ENCODE measurements at regions not wholly inside any gene's neighbourhood (a gene's known extent, or its start where the extent isn't known, plus 50 kb on each side); places are given as distances from the start of the nearest gene placed in this dataset.
"Not testable (repeated sequence)": the region's sequence is repeated elsewhere in the genome, so short reads cannot be mapped to it uniquely, and the experiment has no call there.

GRCh38 chr2:76044701-76045100 is 334.0 kb upstream of the GCFC2 start:
- no peaks in the 10 kb centered on the region for H3K36me3 Mint-ChIP-seq (ENCODE audit: low read depth)
- no peaks in the 10 kb centered on the region for H3K27me3 Mint-ChIP-seq (ENCODE audit: low read depth)
- H3K4me3 Mint-ChIP-seq (ENCODE audit: low read depth): no peak overlapping the region
- intact Hi-C loops (cut with micrococcal nuclease): no loop called here
- DNase-seq (ENCODE audit: low spot score): no peak
- H3K27ac Mint-ChIP-seq: no peak overlapping the region
- H3K4me1 Mint-ChIP-seq (ENCODE audit: low read depth): no peaks in the 10 kb centered on the region
- peaks cover 21% of the 10 kb centered on the region for H3K9me3 Mint-ChIP-seq

- no peaks in the 10 kb centered on the region for H3K27me3 Mint-ChIP-seq (ENCODE audit: low read depth)
- no peak for DNase-seq (ENCODE audit: low spot score)
- intact Hi-C loops (cut with micrococcal nuclease): no loop called here
- no peaks in the 10 kb centered on the region for H3K4me1 Mint-ChIP-seq (ENCODE audit: low read depth)
- H3K27ac Mint-ChIP-seq: no peak overlapping the region
- no peak overlapping the region for H3K4me3 Mint-ChIP-seq (ENCODE audit: low read depth)
- no peaks in the 10 kb centered on the region for H3K36me3 Mint-ChIP-seq (ENCODE audit: low read depth)
- peaks cover 7% of the 10 kb centered on the region for H3K9me3 Mint-ChIP-seq
Observed at GRCh38 chr2:76039505-76039904, 328.8 kb upstream of the GCFC2 start.

DNA sequence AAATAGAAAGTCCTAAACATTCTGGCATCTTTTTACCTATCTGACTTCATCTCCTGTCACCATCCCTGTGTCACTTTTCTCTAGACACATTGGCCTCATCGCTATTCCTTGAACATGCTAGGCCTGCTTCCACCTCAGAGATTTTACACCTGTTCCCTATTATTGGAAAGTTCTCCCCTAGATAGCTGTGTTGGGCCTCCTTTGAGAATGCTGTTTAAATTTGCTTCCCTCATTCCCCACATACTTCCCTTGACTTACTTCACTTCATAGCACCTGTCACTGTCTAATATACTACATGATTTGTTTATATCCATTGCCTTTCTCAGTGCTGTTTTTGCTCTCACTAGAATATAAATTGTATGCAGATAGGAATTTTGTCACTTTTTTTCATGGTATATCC is 317.0 kb upstream of the GCFC2 start:
- Mint-ChIP-seq H3K36me3 (ENCODE audit: low read depth) (no peaks in the 10 kb centered on the region), H3K27me3 (ENCODE audit: low read depth) (no peaks in the 10 kb centered on the region), H3K4me3 (ENCODE audit: low read depth) (no peak overlapping the region), H3K9me3 (peaks cover 44% of the 10 kb centered on the region), H3K4me1 (ENCODE audit: low read depth) (no peaks in the 10 kb centered on the region), H3K27ac (no peak overlapping the region)
- DNase-seq (ENCODE audit: low spot score): no peak
- intact Hi-C loops (cut with micrococcal nuclease): no loop called here

DNA sequence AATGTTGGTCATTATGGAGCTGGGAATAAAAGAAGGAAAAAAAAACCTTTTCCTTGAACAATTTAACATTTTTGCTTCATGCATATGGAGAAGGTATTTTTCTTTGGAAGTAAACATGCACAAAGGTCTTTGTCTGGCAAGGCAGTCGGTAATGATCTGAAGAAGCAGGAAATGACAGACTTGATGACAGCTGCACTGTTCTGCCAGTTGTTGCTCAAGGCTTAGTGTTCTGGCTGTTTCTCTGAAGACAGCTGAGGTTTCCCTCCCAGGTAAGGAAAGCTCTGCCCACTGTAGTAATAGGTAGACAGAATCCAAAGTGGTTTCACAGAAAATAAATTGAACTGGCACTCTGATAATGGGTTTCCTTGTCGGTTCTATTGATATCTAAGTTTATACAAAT is 308.4 kb upstream of the GCFC2 start:
- DNase-seq (ENCODE audit: low spot score): no peak
- no peaks in the 10 kb centered on the region for H3K4me1 Mint-ChIP-seq (ENCODE audit: low read depth)
- no peaks in the 10 kb centered on the region for H3K27me3 Mint-ChIP-seq (ENCODE audit: low read depth)
- no peaks in the 10 kb centered on the region for H3K36me3 Mint-ChIP-seq (ENCODE audit: low read depth)
- no peak overlapping the region for H3K4me3 Mint-ChIP-seq (ENCODE audit: low read depth)
- peaks cover 10% of the 10 kb centered on the region for H3K9me3 Mint-ChIP-seq
- no peak overlapping the region for H3K27ac Mint-ChIP-seq
- intact Hi-C loops (cut with micrococcal nuclease): no loop called here

DNA sequence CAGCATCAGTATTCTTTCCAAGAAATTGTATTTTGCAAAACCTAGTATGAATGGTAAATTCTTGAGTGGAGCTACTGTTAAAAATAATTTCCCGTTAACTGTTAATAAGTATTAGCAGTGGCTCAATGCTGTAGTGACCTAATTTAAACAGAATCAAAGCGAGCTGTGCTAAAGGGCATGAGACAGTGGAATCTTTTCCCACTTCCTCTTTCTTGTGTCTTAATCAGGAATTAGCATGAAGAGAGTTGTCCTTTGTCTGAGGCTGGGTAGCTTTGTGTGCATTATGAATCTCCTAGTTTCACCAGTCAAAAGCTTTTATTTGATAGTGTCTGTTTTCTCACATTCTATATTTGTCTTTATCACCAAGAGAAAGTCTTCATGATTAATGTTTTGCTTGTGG is 298.8 kb upstream of the GCFC2 start:
- H3K9me3 Mint-ChIP-seq: peaks cover 16% of the 10 kb centered on the region
- no peaks in the 10 kb centered on the region for H3K27me3 Mint-ChIP-seq (ENCODE audit: low read depth)
- no peak overlapping the region for H3K4me3 Mint-ChIP-seq (ENCODE audit: low read depth)
- H3K27ac Mint-ChIP-seq: no peak overlapping the region
- no peak for DNase-seq (ENCODE audit: low spot score)
- no peaks in the 10 kb centered on the region for H3K4me1 Mint-ChIP-seq (ENCODE audit: low read depth)
- intact Hi-C loops (cut with micrococcal nuclease): no loop called here
- H3K36me3 Mint-ChIP-seq (ENCODE audit: low read depth): no peaks in the 10 kb centered on the region

- Mint-ChIP-seq H3K36me3 (ENCODE audit: low read depth) (no peaks in the 10 kb centered on the region), H3K9me3 (peaks cover 16% of the 10 kb centered on the region), H3K4me1 (ENCODE audit: low read depth) (no peaks in the 10 kb centered on the region), H3K27me3 (ENCODE audit: low read depth) (no peaks in the 10 kb centered on the region), H3K27ac (no peak overlapping the region), H3K4me3 (ENCODE audit: low read depth) (no peak overlapping the region)
- intact Hi-C loops (cut with micrococcal nuclease): no loop called here
- no peak for DNase-seq (ENCODE audit: low spot score)
Observed at GRCh38 chr2:76008001-76008702, 297.4 kb upstream of the GCFC2 start.

- Mint-ChIP-seq H3K36me3 (ENCODE audit: low read depth) (no peaks in the 10 kb centered on the region), H3K4me1 (ENCODE audit: low read depth) (no peaks in the 10 kb centered on the region), H3K27ac (no peak overlapping the region), H3K4me3 (ENCODE audit: low read depth) (no peak overlapping the region), H3K9me3 (peaks cover 33% of the 10 kb centered on the region), H3K27me3 (ENCODE audit: low read depth) (no peaks in the 10 kb centered on the region)
- DNase-seq (ENCODE audit: low spot score): no peak
- intact Hi-C loops (cut with micrococcal nuclease): no loop called here
Observed at GRCh38 chr2:76000425-76000824, 289.7 kb upstream of the GCFC2 start.

- DNase-seq (ENCODE audit: low spot score): no peak
- Mint-ChIP-seq H3K9me3 (peaks cover 41% of the 10 kb centered on the region), H3K27ac (no peak overlapping the region), H3K4me1 (ENCODE audit: low read depth) (no peaks in the 10 kb centered on the region), H3K27me3 (ENCODE audit: low read depth) (no peaks in the 10 kb centered on the region), H3K36me3 (ENCODE audit: low read depth) (no peaks in the 10 kb centered on the region), H3K4me3 (ENCODE audit: low read depth) (no peak overlapping the region)
- intact Hi-C loops (cut with micrococcal nuclease): no loop called here
Observed at GRCh38 chr2:75998451-75998850, 287.7 kb upstream of the GCFC2 start.

DNA sequence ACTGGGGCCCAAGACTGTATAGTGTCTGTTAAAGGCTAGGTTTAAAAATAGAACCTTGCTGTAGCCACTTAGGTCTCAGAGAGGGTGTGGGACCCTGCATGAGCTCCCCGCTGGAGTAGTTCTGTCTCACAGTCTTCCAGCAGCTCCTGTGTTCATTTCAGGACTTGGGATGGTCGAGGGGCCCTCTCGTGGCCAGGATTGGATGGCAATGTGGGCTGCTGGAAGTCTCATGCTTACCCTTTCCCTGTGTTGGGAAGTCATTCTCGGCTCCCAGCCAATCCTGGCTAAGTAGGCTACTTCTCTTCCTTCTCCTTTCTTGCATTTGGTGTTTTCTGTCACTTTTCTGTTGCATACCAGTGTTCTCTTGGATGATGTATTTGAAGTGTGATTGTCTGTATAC is 284.0 kb upstream of the GCFC2 start:
- intact Hi-C loops (cut with micrococcal nuclease): no loop called here
- no peak overlapping the region for H3K4me3 Mint-ChIP-seq (ENCODE audit: low read depth)
- no peaks in the 10 kb centered on the region for H3K4me1 Mint-ChIP-seq (ENCODE audit: low read depth)
- H3K36me3 Mint-ChIP-seq (ENCODE audit: low read depth): no peaks in the 10 kb centered on the region
- H3K27me3 Mint-ChIP-seq (ENCODE audit: low read depth): no peaks in the 10 kb centered on the region
- peaks cover 44% of the 10 kb centered on the region for H3K9me3 Mint-ChIP-seq
- no peak for DNase-seq (ENCODE audit: low spot score)
- H3K27ac Mint-ChIP-seq: no peak overlapping the region

GRCh38 chr2:75988622-75989021 is 277.9 kb upstream of the GCFC2 start:
- peaks cover 33% of the 10 kb centered on the region for H3K9me3 Mint-ChIP-seq
- H3K4me3 Mint-ChIP-seq (ENCODE audit: low read depth); H3K27me3 Mint-ChIP-seq (ENCODE audit: low read depth); H3K36me3 Mint-ChIP-seq (ENCODE audit: low read depth); DNase-seq (ENCODE audit: low spot score); H3K27ac Mint-ChIP-seq; intact Hi-C loops (cut with micrococcal nuclease); H3K4me1 Mint-ChIP-seq (ENCODE audit: low read depth): not testable (repeated sequence)

GRCh38 chr2:75986617-75987016 is 275.9 kb upstream of the GCFC2 start:
- H3K36me3 Mint-ChIP-seq (ENCODE audit: low read depth): no peaks in the 10 kb centered on the region
- H3K4me3 Mint-ChIP-seq (ENCODE audit: low read depth): no peak overlapping the region
- DNase-seq (ENCODE audit: low spot score): no peak
- no peak overlapping the region for H3K27ac Mint-ChIP-seq
- H3K4me1 Mint-ChIP-seq (ENCODE audit: low read depth): no peaks in the 10 kb centered on the region
- peaks cover 17% of the 10 kb centered on the region for H3K9me3 Mint-ChIP-seq
- intact Hi-C loops (cut with micrococcal nuclease): no loop called here
- no peaks in the 10 kb centered on the region for H3K27me3 Mint-ChIP-seq (ENCODE audit: low read depth)

GRCh38 chr2:75982719-75983118 is 272.0 kb upstream of the GCFC2 start:
- intact Hi-C loops (cut with micrococcal nuclease): no loop called here
- H3K27me3 Mint-ChIP-seq (ENCODE audit: low read depth): no peaks in the 10 kb centered on the region
- no peak for DNase-seq (ENCODE audit: low spot score)
- no peaks in the 10 kb centered on the region for H3K4me1 Mint-ChIP-seq (ENCODE audit: low read depth)
- peaks cover 16% of the 10 kb centered on the region for H3K9me3 Mint-ChIP-seq
- no peak overlapping the region for H3K4me3 Mint-ChIP-seq (ENCODE audit: low read depth)
- H3K36me3 Mint-ChIP-seq (ENCODE audit: low read depth): no peaks in the 10 kb centered on the region
- H3K27ac Mint-ChIP-seq: no peak overlapping the region

DNA sequence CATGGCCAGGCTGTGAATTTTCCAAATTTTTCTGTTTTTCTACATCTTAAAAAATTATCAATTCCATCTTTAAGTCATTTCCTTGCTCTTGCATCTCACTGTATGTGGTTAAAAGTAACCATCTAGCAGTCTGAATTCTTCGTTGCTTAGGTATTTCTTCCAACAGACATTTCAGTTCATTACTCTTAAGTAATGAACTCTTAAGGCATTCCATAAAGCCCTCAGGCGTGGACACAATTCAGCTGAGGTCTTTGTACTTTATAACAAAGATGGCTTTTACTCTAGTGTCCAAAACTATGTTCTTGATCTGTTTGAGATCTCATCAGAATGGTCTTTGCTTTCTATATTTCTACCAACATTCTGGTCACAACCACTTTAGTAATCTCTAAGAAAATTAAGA is 253.9 kb upstream of the GCFC2 start:
- H3K27me3 Mint-ChIP-seq (ENCODE audit: low read depth): no peaks in the 10 kb centered on the region

GRCh38 chr2:75960472-75961009 is 249.8 kb upstream of the GCFC2 start:
- no peaks in the 10 kb centered on the region for H3K9me3 Mint-ChIP-seq
- H3K27me3 Mint-ChIP-seq (ENCODE audit: low read depth): no peaks in the 10 kb centered on the region
- no peaks in the 10 kb centered on the region for H3K36me3 Mint-ChIP-seq (ENCODE audit: low read depth)
- H3K4me1 Mint-ChIP-seq (ENCODE audit: low read depth): no peaks in the 10 kb centered on the region
- intact Hi-C loops (cut with micrococcal nuclease): no loop called here
- H3K4me3 Mint-ChIP-seq (ENCODE audit: low read depth): no peak overlapping the region
- no peak for DNase-seq (ENCODE audit: low spot score)
- no peak overlapping the region for H3K27ac Mint-ChIP-seq

More for the DNA sequence above, 253.9 kb upstream of the GCFC2 start:
- DNase-seq (ENCODE audit: low spot score): no peak
- no peak overlapping the region for H3K27ac Mint-ChIP-seq
- peaks cover 5% of the 10 kb centered on the region for H3K9me3 Mint-ChIP-seq
- H3K4me3 Mint-ChIP-seq (ENCODE audit: low read depth): no peak overlapping the region
- no peaks in the 10 kb centered on the region for H3K4me1 Mint-ChIP-seq (ENCODE audit: low read depth)
- intact Hi-C loops (cut with micrococcal nuclease): no loop called here
- no peaks in the 10 kb centered on the region for H3K36me3 Mint-ChIP-seq (ENCODE audit: low read depth)

Measured in activated T-helper 2 cell treated with anti-CD3 and anti-CD28 coated beads, Interferon-gamma antibody, Interleukin-2, Interleukin-4, amounts not matched to agents 10 μg/mL and 5 μg/mL and 100 μg/mL, durations not matched to agents 14 hours and 24 hours and 36 hours (primary cell).